Suprapubic skin (tissue), 4 donors: ENCODE measurements at regions not wholly inside any gene's neighbourhood (a gene's known extent, or its start where the extent isn't known, plus 50 kb on each side); places are given as distances from the start of the nearest gene placed in this dataset.

Experiments
- DNase-seq, 2 donors: peaks; one replicate each; pipeline ENCODE4 v3.0.0-alpha.2; 2019; ENCODE audit warnings: low spot score in 2 of 2
- H3K27ac ChIP-seq: fragments of 200-600 bp; sonication (generic); one replicate; pipeline ENCODE4 v1.5.1; 2019
- H3K27me3 ChIP-seq: fragments of 200-600 bp; sonication (generic); one replicate; pipeline ENCODE4 v1.5.1; 2019
- H3K36me3 ChIP-seq: fragments of 200-600 bp; sonication (generic); one replicate; pipeline ENCODE4 v1.5.1; 2019
- H3K4me1 ChIP-seq: fragments of 200-600 bp; sonication (generic); one replicate; pipeline ENCODE4 v1.5.1; 2019
- H3K4me3 ChIP-seq: fragments of 200-600 bp; sonication (generic); one replicate; pipeline ENCODE4 v1.5.1; 2019; ENCODE audit warnings: mild to moderate bottlenecking
- H3K9me3 ChIP-seq: fragments of 200-600 bp; sonication (generic); one replicate; pipeline ENCODE4 v1.5.1; 2019
- EP300 ChIP-seq: sonication (generic); formaldehyde crosslinking; IDR thresholded peaks from one replicate; pipeline ENCODE4 v1.6.1; 2017; ENCODE audit warnings: antibody characterized with exemption
- POLR2A ChIP-seq, 2 donors: fragments of 450-650 bp; IDR thresholded peaks; one replicate each; pipeline ENCODE4 v1.6.1; 2017; ENCODE audit warnings: antibody characterized with exemption in 2 of 2, mild to moderate bottlenecking in 2 of 2, moderate library complexity in 2 of 2
- POLR2AphosphoS5 ChIP-seq, 3 donors: sonication (generic); formaldehyde crosslinking; IDR thresholded peaks; one replicate each; pipeline ENCODE4 v1.6.1; 2017; ENCODE audit warnings: antibody characterized with exemption in 3 of 3
- WGBS: methylation state at CpG from one replicate; pipeline ENCODE4 v1.1.5; 2018; 5-methylcytosine and 5-hydroxymethylcytosine counted together
- TF ChIP-seq, protein P1 (sequence below), 2 donors: fragments of 200-600 bp in 1 of 2; fragments of 450-650 bp in 1 of 2; sonication (generic) in 1 of 2; IDR thresholded peaks; one replicate each; pipeline ENCODE4 v1.5.1; 2016 to 2019; ENCODE audit warnings: antibody characterized with exemption in 2 of 2, mild to moderate bottlenecking in 1 of 2, moderate library complexity in 1 of 2

DNA sequence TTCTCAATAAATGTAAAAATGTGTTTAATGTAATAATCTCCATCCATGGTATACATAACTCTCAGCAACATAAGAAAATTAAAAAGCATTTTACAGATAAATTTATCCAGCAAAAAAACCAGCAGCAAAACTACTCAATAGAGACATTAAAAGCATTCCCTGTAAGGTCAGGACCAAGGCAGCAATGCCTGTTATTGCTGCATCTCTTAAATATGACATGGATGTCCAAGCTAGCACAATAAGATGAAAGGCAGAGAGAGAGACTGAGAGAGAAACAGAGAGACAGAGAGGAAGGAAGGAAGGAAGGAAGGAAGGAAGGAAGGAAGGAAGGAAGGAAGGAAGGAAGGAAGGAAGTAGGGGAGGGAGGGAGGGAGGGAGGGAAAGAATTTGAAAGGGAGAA, 289.0 kb upstream of the PAPPA start:
- no peak for DNase-seq
- H3K36me3 ChIP-seq, result no peaks in the 10 kb centered on the region
- H3K4me1 ChIP-seq, result no peaks in the 10 kb centered on the region
- no peaks in the 10 kb centered on the region for H3K27me3 ChIP-seq
- TF ChIP-seq EP300, result no peak
- no peak for TF ChIP-seq POLR2A (IDR thresholded peaks at IDR 0.05)
- TF ChIP-seq, protein P1, sequence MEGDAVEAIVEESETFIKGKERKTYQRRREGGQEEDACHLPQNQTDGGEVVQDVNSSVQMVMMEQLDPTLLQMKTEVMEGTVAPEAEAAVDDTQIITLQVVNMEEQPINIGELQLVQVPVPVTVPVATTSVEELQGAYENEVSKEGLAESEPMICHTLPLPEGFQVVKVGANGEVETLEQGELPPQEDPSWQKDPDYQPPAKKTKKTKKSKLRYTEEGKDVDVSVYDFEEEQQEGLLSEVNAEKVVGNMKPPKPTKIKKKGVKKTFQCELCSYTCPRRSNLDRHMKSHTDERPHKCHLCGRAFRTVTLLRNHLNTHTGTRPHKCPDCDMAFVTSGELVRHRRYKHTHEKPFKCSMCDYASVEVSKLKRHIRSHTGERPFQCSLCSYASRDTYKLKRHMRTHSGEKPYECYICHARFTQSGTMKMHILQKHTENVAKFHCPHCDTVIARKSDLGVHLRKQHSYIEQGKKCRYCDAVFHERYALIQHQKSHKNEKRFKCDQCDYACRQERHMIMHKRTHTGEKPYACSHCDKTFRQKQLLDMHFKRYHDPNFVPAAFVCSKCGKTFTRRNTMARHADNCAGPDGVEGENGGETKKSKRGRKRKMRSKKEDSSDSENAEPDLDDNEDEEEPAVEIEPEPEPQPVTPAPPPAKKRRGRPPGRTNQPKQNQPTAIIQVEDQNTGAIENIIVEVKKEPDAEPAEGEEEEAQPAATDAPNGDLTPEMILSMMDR (IDR thresholded peaks at IDR 0.05), result no peak
- TF ChIP-seq POLR2AphosphoS5 (IDR thresholded peaks at IDR 0.05), result no peak
- H3K27ac ChIP-seq, result no peak overlapping the region
- no peaks in the 10 kb centered on the region for H3K9me3 ChIP-seq
- H3K4me3 ChIP-seq, result no peak overlapping the region

DNA sequence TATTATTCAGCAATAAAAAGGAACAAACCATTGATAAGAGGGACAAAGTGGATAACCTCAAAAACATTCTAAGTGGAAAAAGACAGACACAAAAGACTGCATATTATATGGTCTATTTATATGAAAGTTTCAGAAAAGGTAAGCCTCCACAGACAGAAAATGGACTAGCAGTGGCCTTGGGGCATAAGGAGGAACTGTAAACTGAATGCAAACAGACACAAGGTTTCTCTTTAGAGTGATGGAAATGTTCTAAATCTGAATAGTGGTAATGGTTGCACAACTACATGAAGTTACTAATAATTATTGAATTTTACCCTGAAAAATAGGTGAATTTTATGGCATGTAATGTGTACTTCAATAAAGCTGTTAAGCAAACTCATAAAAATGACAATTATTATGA, 286.3 kb upstream of the PAPPA start:
- no peak for DNase-seq
- Histone ChIP-seq H3K27ac (no peak overlapping the region), H3K9me3 (no peaks in the 10 kb centered on the region), H3K4me3 (no peak overlapping the region), H3K36me3 (no peaks in the 10 kb centered on the region), H3K27me3 (no peaks in the 10 kb centered on the region), H3K4me1 (no peaks in the 10 kb centered on the region)
- TF ChIP-seq, protein P1 (IDR thresholded peaks at IDR 0.05), result no peak
- no peak for TF ChIP-seq POLR2A (IDR thresholded peaks at IDR 0.05)
- no peak for TF ChIP-seq POLR2AphosphoS5 (IDR thresholded peaks at IDR 0.05)
- TF ChIP-seq EP300, result no peak

DNA sequence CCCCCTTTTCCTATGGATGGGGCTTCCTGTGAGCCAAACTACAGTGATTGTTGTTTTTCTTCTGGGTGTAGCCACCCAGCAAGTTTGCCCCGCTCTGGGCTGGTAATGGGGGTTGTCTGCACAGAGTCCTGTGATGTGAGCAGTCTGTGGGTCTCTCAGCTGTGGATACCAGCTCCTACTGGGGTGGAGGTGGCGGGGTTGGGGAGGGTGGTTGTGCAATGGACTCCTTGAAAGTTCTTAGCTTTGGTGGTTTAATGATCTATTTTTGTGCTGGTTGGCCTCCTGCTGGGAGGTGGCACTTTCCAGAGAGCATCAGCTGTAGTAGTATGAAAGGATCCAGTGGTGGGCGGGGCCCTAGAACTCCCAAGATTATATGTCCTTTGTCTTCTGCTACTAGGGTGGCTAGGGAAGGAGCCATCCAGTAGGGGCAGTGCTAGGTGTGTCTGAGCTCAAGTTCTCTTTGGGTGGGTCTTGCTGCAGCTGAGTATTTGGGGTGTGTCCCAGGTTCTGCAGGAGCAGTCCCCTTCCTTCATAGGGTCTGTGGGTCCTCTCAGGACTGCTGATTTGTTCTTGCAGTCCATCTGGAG, 275.6 kb upstream of the PAPPA start:
- Histone ChIP-seq H3K27ac (no peak overlapping the region), H3K4me1 (no peaks in the 10 kb centered on the region), H3K36me3 (no peaks in the 10 kb centered on the region), H3K4me3 (no peak overlapping the region), H3K27me3 (peaks cover 4% of the 10 kb centered on the region), H3K9me3 (no peaks in the 10 kb centered on the region)
- 68% methylated on average over 3 of the region's 3 CpGs for WGBS
- no peak for DNase-seq
- TF ChIP-seq, protein P1 (IDR thresholded peaks at IDR 0.05), result no peak
- TF ChIP-seq EP300 (no peak), POLR2AphosphoS5 (IDR thresholded peaks at IDR 0.05) (no peak), POLR2A (IDR thresholded peaks at IDR 0.05) (no peak)

DNA sequence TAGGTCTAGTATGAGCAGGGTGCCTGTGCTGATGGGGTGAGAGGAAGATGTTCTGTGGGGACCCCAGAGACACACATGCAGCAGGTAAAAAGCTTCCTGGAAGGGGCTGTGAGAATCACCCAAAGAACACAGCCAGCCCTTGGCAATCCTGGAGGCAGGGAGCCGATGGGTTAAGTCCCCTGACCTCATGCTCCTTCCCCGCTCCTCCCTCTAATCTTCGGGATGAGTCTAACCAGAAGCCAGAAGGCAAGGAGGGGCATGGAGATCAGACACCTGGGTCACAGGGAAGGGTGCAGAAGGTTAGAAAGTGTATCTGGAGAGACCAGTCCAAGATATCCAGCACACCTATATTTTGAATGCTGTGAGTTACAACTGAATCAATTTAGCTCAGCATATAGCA, 274.1 kb upstream of the PAPPA start:
- no peaks in the 10 kb centered on the region for H3K9me3 ChIP-seq
- no peak overlapping the region for H3K4me3 ChIP-seq
- WGBS, result 38% methylated on average over 3 of the region's 3 CpGs
- no peak for DNase-seq
- no peak for TF ChIP-seq POLR2AphosphoS5 (IDR thresholded peaks at IDR 0.05)
- TF ChIP-seq EP300, result no peak
- TF ChIP-seq, protein P1 (IDR thresholded peaks at IDR 0.05), result no peak
- no peak for TF ChIP-seq POLR2A (IDR thresholded peaks at IDR 0.05)
- H3K4me1 ChIP-seq, result no peaks in the 10 kb centered on the region
- peaks cover 4% of the 10 kb centered on the region for H3K27me3 ChIP-seq
- H3K27ac ChIP-seq, result no peak overlapping the region
- no peaks in the 10 kb centered on the region for H3K36me3 ChIP-seq

DNA sequence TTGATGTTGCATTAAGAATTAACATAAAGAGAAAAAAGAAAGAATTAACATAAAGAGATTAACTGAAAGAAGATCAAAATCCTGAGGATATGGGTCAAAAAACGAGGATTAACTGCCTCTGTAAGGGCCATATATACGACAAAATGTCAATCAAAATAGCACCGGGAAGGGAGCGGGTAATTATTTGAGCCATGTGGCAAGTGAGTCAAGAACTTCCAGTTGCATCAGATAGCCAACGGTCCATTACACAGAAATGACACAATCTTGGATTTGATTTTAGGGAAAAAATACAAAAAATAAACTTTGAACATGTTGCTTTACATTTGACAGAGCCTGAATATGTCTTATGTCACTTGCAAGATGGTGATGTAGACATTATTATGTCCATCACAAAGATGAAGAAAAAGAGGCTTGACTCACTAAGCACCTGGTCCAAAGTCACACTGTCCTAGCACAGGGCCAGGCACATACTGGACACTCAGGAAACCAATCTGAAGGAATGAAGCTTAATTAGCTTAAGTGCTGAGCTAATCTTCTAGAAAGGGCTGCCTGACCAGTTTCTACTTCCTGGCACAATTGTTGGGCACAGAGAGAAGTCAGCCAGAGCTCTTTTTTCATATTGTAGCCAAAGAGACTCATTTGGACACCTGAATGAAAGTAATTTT, 273.2 kb upstream of the PAPPA start:
- Histone ChIP-seq H3K27ac (no peak overlapping the region), H3K4me1 (no peaks in the 10 kb centered on the region), H3K4me3 (no peak overlapping the region), H3K36me3 (no peaks in the 10 kb centered on the region), H3K27me3 (peaks cover 4% of the 10 kb centered on the region), H3K9me3 (no peaks in the 10 kb centered on the region)
- TF ChIP-seq, protein P1 (IDR thresholded peaks at IDR 0.05), result no peak
- TF ChIP-seq POLR2A (IDR thresholded peaks at IDR 0.05) (no peak), EP300 (no peak), POLR2AphosphoS5 (IDR thresholded peaks at IDR 0.05) (no peak)
- DNase-seq, result no peak
- WGBS, result 67% methylated on average over 5 of the region's 5 CpGs
